ENCODE measurements at regions not wholly inside any gene's neighbourhood (a gene's known extent, or its start where the extent isn't known, plus 50 kb on each side); places are given as distances from the start of the nearest gene placed in this dataset.

DNA sequence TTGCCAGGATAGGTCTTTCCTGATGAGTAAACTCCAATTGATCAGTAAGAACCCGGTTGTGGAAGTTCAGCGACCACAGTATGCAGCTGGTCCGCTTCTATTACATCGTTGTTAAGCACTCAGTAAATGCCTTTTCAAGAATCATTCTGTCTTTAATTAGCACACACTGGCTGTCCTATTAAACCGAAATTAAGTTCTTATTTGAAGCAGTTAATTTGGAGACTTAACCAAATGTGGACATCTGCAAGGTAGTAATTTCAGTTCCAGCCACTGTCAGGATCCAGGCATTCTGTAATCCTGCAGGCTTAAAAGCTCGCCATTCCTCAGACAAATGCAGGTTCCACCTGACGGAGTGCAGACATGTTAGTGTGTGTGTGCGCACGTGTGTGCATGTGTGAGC is 254.6 kb downstream of the IRX2 start:
- DNase-seq (ENCODE audit: low read depth) = no peak

DNA sequence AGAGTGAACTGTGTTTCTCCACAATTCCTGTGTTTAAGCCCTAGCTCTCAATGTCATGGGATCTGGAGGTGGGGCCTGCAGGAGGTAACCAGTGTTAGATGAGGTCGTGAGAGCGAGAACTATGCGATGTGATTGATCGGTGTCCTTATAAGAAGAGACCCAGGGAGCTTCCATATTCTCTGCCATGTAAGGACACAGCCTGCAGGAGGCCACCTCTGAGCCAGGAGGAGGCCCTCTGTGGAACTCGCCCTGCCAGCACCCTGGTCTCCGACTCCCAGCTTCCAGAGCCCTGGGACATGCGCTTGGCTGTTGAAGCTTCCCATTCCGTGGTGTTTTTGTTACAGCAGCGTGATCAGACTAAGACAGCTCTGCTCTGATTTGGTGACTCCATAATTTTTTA is 255.4 kb downstream of the IRX2 start:
- DNase-seq (ENCODE audit: low read depth) = no peak

DNA sequence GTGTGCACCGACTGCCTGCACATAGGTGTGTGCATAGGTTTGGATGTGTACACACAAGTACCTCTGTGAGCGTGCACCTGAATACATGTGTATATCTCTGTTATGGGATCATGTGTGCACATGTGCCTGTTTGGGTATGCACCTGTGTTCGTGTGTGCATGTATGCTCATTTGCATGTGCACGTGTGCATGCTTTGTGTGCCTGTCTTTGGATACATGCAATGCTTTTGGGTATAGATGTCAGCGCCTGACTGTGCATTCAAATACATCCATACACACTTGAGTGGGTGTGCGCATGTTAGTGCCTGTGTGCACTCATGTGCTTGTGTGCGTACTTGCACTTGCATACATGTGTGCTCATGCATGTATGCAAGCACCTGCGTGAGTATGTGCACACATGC is 258.1 kb downstream of the IRX2 start:
- DNase-seq (ENCODE audit: low read depth) = no peak

- DNase-seq (ENCODE audit: low read depth) = no peak
Measured at GRCh38 chr5:2492476-2492875, 259.0 kb downstream of the IRX2 start.

DNA sequence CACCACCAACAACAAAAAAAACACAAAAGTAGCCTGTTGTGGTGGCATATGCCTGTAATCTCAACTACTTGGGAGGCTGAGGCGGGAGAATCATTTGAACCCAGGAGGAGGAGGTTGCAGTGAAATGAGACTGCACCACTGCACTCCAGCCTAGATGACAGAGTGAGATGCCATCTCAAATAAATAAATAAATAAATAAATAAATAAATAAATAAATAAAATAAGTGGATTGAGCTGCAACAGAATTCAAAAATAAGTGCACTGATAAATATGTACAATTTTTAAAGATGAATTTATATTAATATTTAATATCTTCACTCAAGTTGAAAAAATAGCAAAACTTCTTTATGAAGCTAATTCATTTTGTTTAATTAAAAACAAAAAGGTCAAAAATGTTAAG is 259.6 kb downstream of the IRX2 start:
- no peak for DNase-seq (ENCODE audit: low read depth)

DNA sequence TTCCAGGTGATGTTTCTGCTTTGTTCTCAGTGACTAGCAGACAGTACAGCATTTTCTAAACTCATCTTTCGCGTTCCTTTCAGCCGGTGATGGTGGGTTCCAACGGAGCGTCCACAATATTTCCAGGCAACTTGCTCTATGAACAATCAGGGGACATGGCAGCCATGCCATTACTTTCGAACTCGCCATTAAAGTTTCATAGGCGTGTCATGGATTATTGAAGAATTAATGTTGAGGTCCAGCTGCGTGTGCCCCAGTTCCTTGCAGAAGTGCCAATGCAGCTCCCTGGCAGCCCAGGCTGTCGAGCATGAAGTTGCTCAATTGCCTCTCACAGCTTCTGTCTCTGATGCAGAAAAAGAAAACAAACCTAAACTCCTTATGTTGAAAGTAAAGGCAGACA is 262.2 kb downstream of the IRX2 start:
- DNase-seq (ENCODE audit: low read depth) = no peak

DNA sequence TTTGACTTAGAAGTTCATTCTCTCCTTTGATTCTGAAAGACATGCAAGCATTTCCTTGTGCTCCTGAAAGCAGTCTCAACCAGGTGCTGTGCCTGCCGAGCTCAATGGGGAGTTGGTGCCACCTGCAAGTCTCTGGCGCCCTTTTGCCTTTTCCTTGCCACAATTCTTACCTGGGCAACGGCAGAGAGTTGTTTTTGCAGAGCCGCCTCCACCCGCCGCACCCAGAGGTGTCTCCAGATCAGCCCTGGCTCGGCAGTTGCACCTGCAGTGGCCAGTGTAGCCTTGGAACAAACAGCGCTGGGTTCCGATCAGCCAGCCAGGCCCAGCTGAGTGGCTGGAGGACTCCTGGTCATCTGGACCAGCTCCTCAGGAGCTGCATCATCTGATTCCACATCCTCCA is 262.9 kb downstream of the IRX2 start:
- DNase-seq (ENCODE audit: low read depth) = no peak

GRCh38 chr5:2487152-2487763 is 264.2 kb downstream of the IRX2 start:
- no peak for DNase-seq (ENCODE audit: low read depth)

DNA sequence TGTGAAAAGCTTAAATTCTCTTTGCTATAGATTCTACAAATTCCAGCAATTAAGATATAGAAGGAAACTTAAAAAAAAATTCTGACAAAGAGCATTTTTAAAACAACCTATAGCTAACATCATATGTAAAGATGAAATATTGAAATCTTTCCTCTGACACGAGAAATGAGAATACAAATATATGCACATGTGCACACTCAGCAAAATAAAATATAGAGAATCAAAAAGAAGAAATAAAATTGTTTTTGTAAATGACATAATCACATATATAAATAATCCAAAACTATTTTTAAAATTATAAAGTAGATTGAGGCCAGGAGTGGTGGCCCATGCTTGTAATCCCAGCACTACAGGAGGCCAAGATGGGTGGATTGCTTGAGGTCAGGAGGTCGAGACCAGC is 265.1 kb downstream of the IRX2 start:
- no peak for DNase-seq (ENCODE audit: low read depth)

GRCh38 chr5:2482778-2483177 is 268.7 kb downstream of the IRX2 start:
- no peak for DNase-seq (ENCODE audit: low read depth)

GRCh38 chr5:2480871-2481270 is 270.6 kb downstream of the IRX2 start:
- DNase-seq (ENCODE audit: low read depth) = no peak

DNA sequence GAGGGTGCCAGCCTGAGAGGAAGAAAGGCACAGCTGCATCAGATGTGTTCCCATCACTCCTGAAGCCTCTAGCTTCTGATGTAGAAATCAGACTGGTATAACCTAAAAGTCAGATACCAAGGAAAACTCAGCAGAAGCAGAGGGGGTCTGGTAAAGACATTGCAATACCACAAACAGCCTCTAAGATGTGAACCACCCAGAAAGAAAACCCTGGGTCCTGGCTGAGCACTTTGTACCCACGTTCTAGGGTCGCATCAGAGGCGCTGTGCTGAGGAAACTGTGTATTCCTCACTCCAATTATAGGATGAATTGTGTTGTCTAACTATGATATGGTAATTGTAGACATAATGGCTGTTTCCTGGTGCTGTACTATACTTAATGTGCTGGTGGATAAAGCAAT is 275.6 kb downstream of the IRX2 start:
- no peak for DNase-seq (ENCODE audit: low read depth)

DNA sequence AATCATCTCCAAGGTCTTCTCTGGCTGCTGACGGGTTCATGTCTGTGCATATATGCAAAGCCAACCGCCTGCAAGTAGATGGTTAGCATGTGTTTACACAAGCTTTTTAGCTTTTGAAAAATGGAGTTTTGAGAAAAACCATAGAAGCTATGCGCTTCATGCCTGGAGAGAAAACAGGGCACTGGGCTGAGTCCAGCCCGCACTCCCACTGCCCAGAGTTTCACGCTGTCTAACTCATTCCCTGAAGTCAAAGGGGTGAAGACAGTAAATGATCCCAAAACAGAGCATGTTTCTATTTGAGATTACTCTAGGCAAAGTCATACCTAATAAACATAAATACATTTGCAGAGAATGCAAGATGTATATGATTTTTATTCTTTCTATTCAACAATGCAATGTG is 278.8 kb downstream of the IRX2 start:
- DNase-seq (ENCODE audit: low read depth) = no peak

DNA sequence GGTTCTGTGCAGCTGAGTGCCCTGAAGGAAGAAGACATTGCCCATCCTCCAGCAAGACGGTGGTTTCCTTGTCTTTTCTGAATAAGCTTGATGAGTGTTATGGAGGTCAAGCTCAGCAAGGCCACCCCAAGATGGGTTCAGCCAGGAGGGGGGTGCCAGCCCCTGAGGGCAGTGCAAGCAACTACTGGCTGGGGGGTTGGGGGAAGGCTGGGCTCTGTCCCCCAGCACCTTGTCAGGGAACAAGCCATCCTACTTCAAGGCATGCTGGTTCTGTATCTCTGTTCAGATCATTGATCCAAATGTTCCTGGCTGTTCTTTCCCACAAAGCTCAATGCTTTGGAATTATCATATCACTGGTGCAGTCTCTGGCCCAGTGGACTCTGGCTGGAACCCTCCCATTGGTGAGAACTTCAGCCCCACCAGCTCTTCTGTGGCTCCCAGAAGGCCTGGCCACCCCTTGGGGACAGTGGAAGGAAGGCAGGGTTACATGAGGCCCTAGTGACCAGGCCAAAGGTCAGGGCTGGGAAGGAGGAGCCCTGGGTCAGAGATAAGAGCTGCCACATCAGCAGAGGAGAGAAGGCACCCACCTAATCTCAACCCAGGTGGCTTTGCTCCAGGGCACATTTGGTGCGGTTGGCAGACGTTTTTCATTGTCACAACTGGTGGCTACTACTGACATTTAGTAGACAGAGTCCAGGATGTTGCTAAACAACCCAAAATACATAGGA is 280.2 kb downstream of the IRX2 start:
- no peak for DNase-seq (ENCODE audit: low read depth)

DNA sequence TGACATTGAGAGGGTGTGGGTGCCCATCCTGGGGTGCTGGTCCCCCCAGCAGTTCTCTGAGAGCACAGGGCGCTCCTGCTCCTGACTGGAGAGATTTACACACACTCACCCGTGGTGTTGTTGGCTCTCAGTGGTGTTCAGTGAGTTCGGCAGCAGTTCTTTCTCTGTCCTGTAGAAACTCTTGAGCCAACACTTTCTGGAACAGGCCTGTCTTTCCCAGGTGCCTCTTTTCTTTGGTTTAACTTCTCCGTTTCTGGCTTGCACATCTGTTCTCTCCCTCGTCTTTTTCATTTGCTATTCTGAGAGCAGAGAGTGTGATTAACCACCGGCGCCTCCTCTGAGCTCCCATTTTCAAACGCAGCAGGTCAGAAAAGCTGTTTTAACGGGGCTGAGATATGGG is 284.5 kb downstream of the IRX2 start:
- DNase-seq (ENCODE audit: low read depth) = no peak

GRCh38 chr5:2465383-2465782 is 286.1 kb downstream of the IRX2 start:
- DNase-seq (ENCODE audit: low read depth) = no peak

DNA sequence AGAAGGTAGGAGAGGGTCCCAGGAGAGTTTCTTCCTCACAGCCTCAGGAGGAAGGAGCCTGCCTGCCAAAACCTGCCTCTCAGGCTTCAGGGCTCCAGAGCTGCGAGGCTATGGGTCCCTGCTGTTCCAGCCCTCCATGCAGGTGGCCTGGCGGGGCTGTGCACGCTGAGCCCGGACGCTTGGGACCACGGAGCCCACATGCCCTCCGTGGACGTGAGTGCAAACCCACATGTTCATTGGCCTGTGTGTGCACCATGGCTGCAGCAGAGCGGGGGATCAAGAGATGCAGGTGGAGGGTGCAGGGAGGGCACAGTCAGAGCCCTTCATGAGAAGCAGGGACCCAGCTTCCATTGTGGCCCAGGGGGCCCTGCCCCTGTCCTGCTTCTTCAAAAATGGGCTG is 287.3 kb downstream of the IRX2 start:
- no peak for DNase-seq (ENCODE audit: low read depth)

DNA sequence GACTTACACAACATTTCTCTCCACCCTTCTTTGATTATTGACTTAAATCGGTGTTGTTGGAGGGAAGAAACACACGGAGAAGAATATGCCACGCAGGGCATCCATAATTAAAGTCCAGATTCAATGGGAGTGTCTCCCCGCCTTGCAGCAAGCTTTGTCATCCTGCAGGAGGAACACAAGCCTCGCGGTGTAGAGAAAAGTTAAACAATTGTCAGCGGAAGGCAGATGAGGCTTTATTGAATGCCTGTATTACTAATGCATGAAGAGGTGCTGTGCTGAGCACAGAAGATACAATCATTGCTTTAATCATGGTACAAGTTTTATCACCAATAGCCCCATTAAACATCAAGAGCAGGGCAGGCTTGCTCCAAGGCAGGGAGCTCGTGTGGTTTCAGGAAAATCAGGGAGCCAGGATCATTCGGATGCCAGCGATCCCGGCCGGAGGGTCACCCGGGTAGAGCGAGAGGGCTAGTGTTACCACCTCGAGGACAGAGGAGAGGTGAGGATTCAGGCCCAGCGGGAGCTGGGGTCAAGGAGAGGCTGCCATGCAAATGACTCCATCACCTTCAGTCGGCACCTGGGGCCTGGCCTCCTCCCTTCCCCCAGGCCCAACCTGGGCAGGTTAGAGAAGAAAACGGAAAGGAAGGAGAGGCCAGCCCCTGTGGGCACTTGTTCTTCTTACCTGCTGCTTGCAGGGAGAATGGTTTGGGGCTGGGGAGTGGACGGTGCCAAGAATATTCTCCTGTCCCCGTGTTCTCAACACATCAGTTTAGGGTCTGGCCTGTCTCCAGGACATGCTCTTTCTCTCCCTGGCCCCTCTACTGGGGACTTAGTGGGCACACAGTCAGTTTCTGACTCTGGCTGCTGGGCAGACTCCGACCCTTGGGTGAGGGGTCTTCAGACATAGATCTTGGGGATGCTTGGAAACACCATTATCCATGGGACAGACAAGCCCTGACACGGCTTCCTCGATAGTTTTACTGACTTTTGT is 289.5 kb downstream of the IRX2 start:
- DNase-seq (ENCODE audit: low read depth) = no peak

DNA sequence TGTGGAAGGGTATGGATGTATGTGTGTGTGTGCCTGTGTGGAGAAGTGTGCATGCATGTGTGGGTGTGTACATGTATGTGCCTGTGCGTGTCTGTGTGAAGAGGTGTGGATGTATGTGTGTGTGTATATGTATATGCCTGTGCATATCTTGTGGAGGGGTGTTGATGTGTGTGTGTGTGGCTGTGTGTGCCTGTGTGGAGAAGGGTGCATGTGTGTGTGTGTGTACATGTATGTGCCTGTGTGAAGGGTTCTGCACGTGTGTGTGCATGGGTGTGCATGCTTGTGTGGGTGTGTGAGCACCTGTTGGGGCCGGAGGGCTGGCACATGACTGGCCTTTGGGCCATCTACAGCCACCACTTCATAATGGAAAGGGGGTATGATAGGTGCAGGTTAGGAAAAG is 291.4 kb downstream of the IRX2 start:
- DNase-seq (ENCODE audit: low read depth) = no peak

- no peak for DNase-seq (ENCODE audit: low read depth)
Measured at GRCh38 chr5:2459251-2459650, 292.2 kb downstream of the IRX2 start.

DNA sequence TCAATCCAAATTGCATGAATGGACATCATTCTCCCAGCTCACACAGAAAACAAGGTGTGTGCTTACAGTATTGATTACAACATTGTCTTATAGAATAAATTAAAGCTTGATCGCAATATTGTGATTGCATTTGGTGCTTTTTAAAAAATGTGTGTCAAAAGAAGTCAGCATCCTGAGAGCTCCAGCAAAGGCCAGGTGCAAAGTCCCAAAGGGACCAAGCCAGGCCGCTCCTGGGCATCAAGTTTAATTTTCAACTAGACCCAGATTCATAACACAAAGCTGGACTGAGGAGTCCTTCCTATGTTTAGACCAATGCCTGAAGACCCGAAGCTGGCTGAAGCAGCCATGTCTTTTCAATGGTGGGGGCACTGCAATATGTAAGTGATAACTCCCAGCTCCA is 295.6 kb downstream of the IRX2 start:
- DNase-seq (ENCODE audit: low read depth) = no peak

GRCh38 chr5:2454876-2455275 is 296.6 kb downstream of the IRX2 start:
- no peak for DNase-seq (ENCODE audit: low read depth)

Measured in myocyte (in vitro differentiated cells).